HCT116 (cell line): ENCODE measurements at regions not wholly inside any gene's neighbourhood (a gene's known extent, or its start where the extent isn't known, plus 50 kb on each side); places are given as distances from the start of the nearest gene placed in this dataset.

Experiments used
- ATAC-seq: fragments of 200-7000 bp; cut with Tn5 transposase; 2 replicates; pipeline ENCODE4 v1.9.1; 2020; ENCODE audit warnings: mild to moderate bottlenecking, moderate library complexity
- BruUV-seq: library from RNA; stranded (reverse); fragments of 400-500 nt; replicated peaks from 2 replicates; lab custom pipeline; 2021; lab: Mats Ljungman, UMichigan
- CTCF ChIA-PET: fragments of 300-600 bp; sonication (Branson Sonifier 250); formaldehyde crosslinking; loops from one replicate; lab custom pipeline; 2021; ENCODE audit warnings: antibody characterized with exemption; lab: Charles Lee
- POLR2A ChIA-PET: fragments of 300-600, 350-600 bp; sonication (Branson Sonifier 250); formaldehyde crosslinking; loops from one replicate; lab custom pipeline; 2021; ENCODE audit warnings: antibody characterized with exemption; lab: Charles Lee
- RAD21 ChIA-PET, 2 experiments: fragments of 300-600 bp; sonication (Branson Sonifier 250); formaldehyde crosslinking; loops; one replicate each; lab custom pipeline; 2023; ENCODE audit warnings: low total read pairs in 2 of 2; ENCODE audit not compliant: uncharacterized antibody in 2 of 2, unreplicated experiment in 2 of 2, low non-redundant PET in 1 of 2; lab: Charles Lee
- DNase-seq: peaks from one replicate; pipeline ENCODE4 v3.0.0-alpha.2; 2010; ENCODE audit warnings: low read depth, low spot score
- H2AFZ ChIP-seq: fragments of 200-600 bp; shearing (Covaris generic), sonication (generic); 2 replicates; pipeline ENCODE4 v1.6.1; 2017; ENCODE audit warnings: low read depth, mixed run types, mixed read lengths, antibody characterized with exemption, low read length; ENCODE audit not compliant: poor library complexity, severe bottlenecking
- H3K27ac ChIP-seq: 2 replicates; pipeline ENCODE4 v1.5.1; 2012; ENCODE audit warnings: low read depth, low read length
- H3K27me3 ChIP-seq: fragments of 200-600 bp; sonication (generic); 2 replicates; pipeline ENCODE4 v1.6.1; 2016; ENCODE audit warnings: mixed run types, low read length, mixed read lengths; ENCODE audit not compliant: insufficient read depth
- H3K36me3 ChIP-seq, 2 experiments: fragments of 200-500 bp in 1 of 2; fragments of 200-600 bp in 1 of 2; sonication (Bioruptor generic) in 1 of 2; sonication (generic) in 1 of 2; 2 replicates each; pipeline versions ENCODE4 v1.5.1 to v1.6.1; 2014 to 2016; ENCODE audit warnings: low read length in 2 of 2, inconsistent platforms in 1 of 2, mixed read lengths in 1 of 2, mixed run types in 1 of 2; ENCODE audit not compliant: insufficient read depth in 2 of 2, control insufficient read depth in 1 of 2
- H3K4me1 ChIP-seq, 2 experiments: fragments of 200-600 bp in 1 of 2; sonication (generic) in 1 of 2; 2 replicates each; pipeline versions ENCODE4 v1.5.1 to v1.6.1; 2012 to 2017; ENCODE audit warnings: low read length in 2 of 2, inconsistent platforms in 1 of 2, mild to moderate bottlenecking in 1 of 2, mixed read lengths in 1 of 2, mixed run types in 1 of 2, moderate library complexity in 1 of 2; ENCODE audit not compliant: insufficient read depth in 2 of 2, control insufficient read depth in 1 of 2
- H3K4me2 ChIP-seq: fragments of 200-600 bp; sonication (generic); 2 replicates; pipeline ENCODE4 v1.6.1; 2017; ENCODE audit warnings: mixed run types, low read length, mixed read lengths
- H3K4me3 ChIP-seq, 2 experiments: fragments of 200-600 bp in 1 of 2; sonication (generic) in 1 of 2; replicated peaks in 1 of 2; 2 replicates each; pipeline ENCODE4 v1.5.1; 2011 to 2016; ENCODE audit warnings: low read length in 2 of 2, control low read depth in 1 of 2, low read depth in 1 of 2, mild to moderate bottlenecking in 1 of 2, mixed read lengths in 1 of 2, mixed run types in 1 of 2
- H3K79me2 ChIP-seq: fragments of 200-600 bp; sonication (generic); 2 replicates; pipeline ENCODE4 v1.6.1; 2017; ENCODE audit warnings: mild to moderate bottlenecking, mixed run types, low read length, moderate library complexity, mixed read lengths; ENCODE audit not compliant: insufficient read depth
- H3K9ac ChIP-seq: fragments of 200-600 bp; sonication (generic); 2 replicates; pipeline ENCODE4 v1.6.1; 2016; ENCODE audit warnings: low read length, mixed read lengths
- H3K9me2 ChIP-seq: fragments of 200-600 bp; sonication (generic), shearing (Covaris generic); 2 replicates; pipeline ENCODE4 v1.6.1; 2017; ENCODE audit warnings: mixed run types, mild to moderate bottlenecking, moderate library complexity; ENCODE audit not compliant: insufficient read depth
- H3K9me3 ChIP-seq, 2 experiments: fragments of 200-500 bp in 1 of 2; fragments of 200-600 bp in 1 of 2; sonication (Bioruptor generic) in 1 of 2; sonication (generic) in 1 of 2; 2 replicates each; pipeline ENCODE4 v1.6.1; 2014 to 2017; ENCODE audit warnings: low read length in 2 of 2, mixed read lengths in 2 of 2, inconsistent platforms in 1 of 2, low read depth in 1 of 2, mild to moderate bottlenecking in 1 of 2, mixed run types in 1 of 2, moderate library complexity in 1 of 2; ENCODE audit not compliant: control insufficient read depth in 1 of 2, insufficient read depth in 1 of 2
- H4K20me1 ChIP-seq: fragments of 200-600 bp; sonication (generic), shearing (Covaris generic); 2 replicates; pipeline ENCODE4 v1.6.1; 2017; ENCODE audit warnings: mixed run types, mild to moderate bottlenecking, moderate library complexity; ENCODE audit not compliant: insufficient read depth
- CBX3 ChIP-seq: IDR thresholded peaks from 2 replicates; pipeline ENCODE4 v1.6.1; 2012; ENCODE audit warnings: low read depth
- ELF1 ChIP-seq: IDR thresholded peaks from 2 replicates; pipeline ENCODE4 v1.6.1; 2012; ENCODE audit warnings: low read depth, borderline replicate concordance
- EZH2 ChIP-seq: fragments of 200-600 bp; sonication (generic); IDR thresholded peaks from 2 replicates; pipeline ENCODE4 v1.6.1; 2017; ENCODE audit warnings: antibody characterized with exemption, mixed run types
- POLR2A ChIP-seq: IDR thresholded peaks from 2 replicates; pipeline ENCODE4 v1.7.0; 2011; ENCODE audit warnings: borderline replicate concordance; ENCODE audit not compliant: insufficient read depth, insufficient read length; ENCODE audit errors: extremely low read depth
- POLR2AphosphoS5 ChIP-seq: IDR thresholded peaks from 2 replicates; pipeline ENCODE4 v1.6.1; 2011; ENCODE audit warnings: mild to moderate bottlenecking, low read depth, low read length, moderate library complexity
- SRF ChIP-seq: IDR thresholded peaks from 2 replicates; pipeline ENCODE4 v1.6.1; 2012; ENCODE audit warnings: low read depth
- YY1 ChIP-seq: IDR thresholded peaks from 2 replicates; pipeline ENCODE4 v1.6.1; 2011; ENCODE audit warnings: low read length, low read depth, moderate library complexity, mild to moderate bottlenecking; ENCODE audit not compliant: insufficient replicate concordance; ENCODE audit errors: extremely low read depth
- ZBTB33 ChIP-seq: IDR thresholded peaks from 2 replicates; pipeline ENCODE4 v1.6.1; 2011; ENCODE audit warnings: mild to moderate bottlenecking, low read length, moderate library complexity; ENCODE audit not compliant: insufficient replicate concordance; ENCODE audit errors: extremely low read depth
- ZNF274 ChIP-seq: fragments of 200-500 bp; sonication (Bioruptor generic); IDR thresholded peaks from 2 replicates; pipeline ENCODE4 v1.6.1; 2014; ENCODE audit warnings: mild to moderate bottlenecking, low read depth, low read length, inconsistent platforms
- intact Hi-C: fragments of 100-400 bp; cut with micrococcal nuclease; formaldehyde crosslinking; loops from 2 replicates; pipeline ENCODE4 v1.10.0; 2022

- Histone ChIP-seq H3K79me2 (no peaks in the 10 kb centered on the region), H3K9me3 (no peaks in the 10 kb centered on the region), H3K9me2 (no peaks in the 10 kb centered on the region), H3K9ac (no peak overlapping the region), H3K27me3 (peaks cover 6% of the 10 kb centered on the region; the same call in 1 of the 2 replicates), H3K27ac (no peak overlapping the region), H4K20me1 (no peaks in the 10 kb centered on the region), H3K4me3 (no peak overlapping the region)
- DNase-seq (no peak), ATAC-seq (no peak)
- CTCF ChIA-PET = no interaction called here
- intact Hi-C loops = no loop called here
- no TSS peak for BruUV-seq
- POLR2A ChIA-PET = no interaction called here
- TF ChIP-seq SRF = no peak
- no peak for TF ChIP-seq EZH2
- TF ChIP-seq ELF1 = no peak
- no peak for TF ChIP-seq ZBTB33
- TF ChIP-seq CBX3 = no peak
- no peak for TF ChIP-seq POLR2A
- TF ChIP-seq POLR2AphosphoS5 = no peak
- TF ChIP-seq YY1 = no peak
- TF ChIP-seq ZNF274 = no peak
- TF ChIP-seq, all 23 proteins: peak for 0
- no peaks in the 10 kb centered on the region for H3K36me3 ChIP-seq
- no peak overlapping the region for H3K4me2 ChIP-seq
- RAD21 ChIA-PET = no interaction called here
- no peak overlapping the region for H2AFZ ChIP-seq
- H3K4me1 ChIP-seq = peaks cover 4 to 5% of the 10 kb centered on the region in 2 experiments; a peak in 1 of 4 replicates
Observed at GRCh38 chr20:2244523-2244922, 51.3 kb upstream of the TGM3 start.
